Keratinocyte (primary cell): ENCODE measurements at regions not wholly inside any gene's neighbourhood (a gene's known extent, or its start where the extent isn't known, plus 50 kb on each side); places are given as distances from the start of the nearest gene placed in this dataset.

Experiments
- DNase-seq: peaks from one replicate; pipeline ENCODE4 v3.0.0-alpha.2; 2011; ENCODE audit warnings: low read depth, missing footprints, low spot score
- FAIRE-seq: peaks from 2 replicates; lab custom pipeline; 2011; peaks lifted over from hg19 to GRCh38; lab: Jason Lieb, UNC
- H2AFZ ChIP-seq: 2 replicates; pipeline ENCODE4 v1.6.0; 2012; ENCODE audit warnings: low read length, control low read depth, inconsistent platforms; ENCODE audit not compliant: control insufficient read depth
- H3K27ac ChIP-seq: 2 replicates; pipeline ENCODE4 v1.5.1; 2011; ENCODE audit warnings: low read length; ENCODE audit not compliant: control insufficient read depth, insufficient read depth
- H3K27me3 ChIP-seq: 3 replicates; pipeline ENCODE4 v1.6.0; 2011; ENCODE audit warnings: low read length; ENCODE audit not compliant: control insufficient read depth, insufficient read depth; ENCODE audit errors: extremely low read depth
- H3K36me3 ChIP-seq, 2 experiments: 2 replicates in 1 of 2; 3 replicates in 1 of 2; pipeline ENCODE4 v1.5.1; 2011; ENCODE audit warnings: low read length in 2 of 2, mild to moderate bottlenecking in 1 of 2; ENCODE audit not compliant: control insufficient read depth in 2 of 2, insufficient read depth in 2 of 2; ENCODE audit errors: extremely low read depth in 1 of 2
- H3K4me1 ChIP-seq: 3 replicates; pipeline ENCODE4 v1.5.1; 2011; ENCODE audit warnings: low read length; ENCODE audit not compliant: control insufficient read depth, insufficient read depth; ENCODE audit errors: extremely low read depth
- H3K4me2 ChIP-seq: 3 replicates; pipeline ENCODE4 v1.6.0; 2011; ENCODE audit warnings: low read depth, low read length; ENCODE audit not compliant: control insufficient read depth, insufficient read depth; ENCODE audit errors: extremely low read depth
- H3K4me3 ChIP-seq, 3 experiments: fragments of 200-600 bp in 1 of 3; sonication (generic) in 1 of 3; 2 replicates in 2 of 3; 3 replicates in 1 of 3; pipeline ENCODE4 v1.5.1; 2011 to 2016; ENCODE audit warnings: low read length in 3 of 3, mild to moderate bottlenecking in 3 of 3, control low read depth in 2 of 3, inconsistent platforms in 1 of 3, low read depth in 1 of 3, mixed read lengths in 1 of 3, mixed run types in 1 of 3, moderate library complexity in 1 of 3; ENCODE audit not compliant: control insufficient read depth in 2 of 3, insufficient read depth in 2 of 3; ENCODE audit errors: extremely low read depth in 1 of 3
- H3K79me2 ChIP-seq: 2 replicates; pipeline ENCODE4 v1.6.0; 2012; ENCODE audit warnings: low read length; ENCODE audit not compliant: control insufficient read depth, insufficient read depth
- H3K9ac ChIP-seq: 3 replicates; pipeline ENCODE4 v1.6.0; 2011; ENCODE audit warnings: low read length; ENCODE audit not compliant: control insufficient read depth, insufficient read depth; ENCODE audit errors: extremely low read depth
- H3K9me1 ChIP-seq: 3 replicates; pipeline ENCODE4 v1.6.0; 2011; ENCODE audit warnings: low read length; ENCODE audit not compliant: control insufficient read depth, insufficient read depth; ENCODE audit errors: extremely low read depth
- H3K9me3 ChIP-seq: 2 replicates; pipeline ENCODE4 v1.5.1; 2012; ENCODE audit warnings: low read depth, low read length; ENCODE audit not compliant: control insufficient read depth
- H4K20me1 ChIP-seq: 3 replicates; pipeline ENCODE4 v1.6.0; 2011; ENCODE audit warnings: low read length; ENCODE audit not compliant: control insufficient read depth, insufficient read depth; ENCODE audit errors: extremely low read depth
- CTCF ChIP-seq, 3 experiments: IDR thresholded peaks in 1 of 3; conservative IDR thresholded peaks in 1 of 3; optimal IDR thresholded peaks in 1 of 3; 2 replicates in 2 of 3; 3 replicates in 1 of 3; pipeline versions ENCODE3 to v1.5.1; 2011; ENCODE audit warnings: low read length in 3 of 3, mild to moderate bottlenecking in 3 of 3, moderate library complexity in 2 of 3, control low read depth in 1 of 3, inconsistent platforms in 1 of 3; ENCODE audit not compliant: insufficient read depth in 2 of 3; ENCODE audit errors: extremely low read depth in 1 of 3
- EZH2 ChIP-seq: IDR thresholded peaks from one replicate; pipeline ENCODE4 v1.6.1; 2012; ENCODE audit warnings: inconsistent platforms, mild to moderate bottlenecking, low read length, moderate library complexity
- dilution Hi-C: fragments of 300-500 bp; cut with MboI; formaldehyde crosslinking; loops from one replicate; pipeline ENCODE4 v1.7.0; 2020; ENCODE audit warnings: low sequenced_read_pairs; ENCODE audit not compliant: extremely low pct_ligation_motif_present

- Histone ChIP-seq H3K9me3 (no peaks in the 10 kb centered on the region), H3K9me1 (no peaks in the 10 kb centered on the region), H3K79me2 (no peaks in the 10 kb centered on the region), H2AFZ (no peak overlapping the region), H3K4me2 (no peak overlapping the region), H3K9ac (no peak overlapping the region), H3K27me3 (no peaks in the 10 kb centered on the region), H3K27ac (no peak overlapping the region), H4K20me1 (no peaks in the 10 kb centered on the region), H3K4me1 (no peaks in the 10 kb centered on the region), H3K4me3 (no peak overlapping the region), H3K36me3 (no peaks in the 10 kb centered on the region)
- no peak for FAIRE-seq
- dilution Hi-C loops, result no loop called here
- DNase-seq, result no peak
- no peak for TF ChIP-seq CTCF (optimal IDR thresholded peaks at IDR 0.05 in 1 of 3, IDR thresholded peaks at IDR 0.05 in 1 of 3, conservative IDR thresholded peaks at IDR 0.05 in 1 of 3; ENCODE audit: extremely low read depth in 1 of 3, insufficient read depth in 2 of 3, low read length in 3 of 3)
- no peak for TF ChIP-seq EZH2
Measured at GRCh38 chr14:39977198-39977597, 545.0 kb upstream of the FBXO33 start.

- DNase-seq (no peak), FAIRE-seq (no peak)
- Histone ChIP-seq H3K4me3 (no peak overlapping the region), H3K9me3 (no peaks in the 10 kb centered on the region), H3K27ac (no peak overlapping the region), H3K4me1 (no peaks in the 10 kb centered on the region), H3K9ac (no peak overlapping the region), H2AFZ (no peak overlapping the region), H3K4me2 (no peak overlapping the region), H3K79me2 (no peaks in the 10 kb centered on the region), H3K36me3 (no peaks in the 10 kb centered on the region), H3K9me1 (no peaks in the 10 kb centered on the region), H3K27me3 (no peaks in the 10 kb centered on the region), H4K20me1 (no peaks in the 10 kb centered on the region)
- TF ChIP-seq CTCF (optimal IDR thresholded peaks at IDR 0.05 in 1 of 3, IDR thresholded peaks at IDR 0.05 in 1 of 3, conservative IDR thresholded peaks at IDR 0.05 in 1 of 3; ENCODE audit: extremely low read depth in 1 of 3, insufficient read depth in 2 of 3, low read length in 3 of 3) (no peak), EZH2 (no peak)
- dilution Hi-C loops, result no loop called here
Measured at GRCh38 chr14:39974036-39974435, 541.8 kb upstream of the FBXO33 start.
